ENCODE measurements at regions not wholly inside any gene's neighbourhood (a gene's known extent, or its start where the extent isn't known, plus 50 kb on each side); places are given as distances from the start of the nearest gene placed in this dataset.
"Not testable (repeated sequence)": the region's sequence is repeated elsewhere in the genome, so short reads cannot be mapped to it uniquely, and the experiment has no call there.

- no peak overlapping the region for H3K27ac ChIP-seq
- no peaks in the 10 kb centered on the region for H3K27me3 ChIP-seq (ENCODE audit: insufficient read depth, low read depth, severe bottlenecking)
- TF ChIP-seq, protein P1, sequence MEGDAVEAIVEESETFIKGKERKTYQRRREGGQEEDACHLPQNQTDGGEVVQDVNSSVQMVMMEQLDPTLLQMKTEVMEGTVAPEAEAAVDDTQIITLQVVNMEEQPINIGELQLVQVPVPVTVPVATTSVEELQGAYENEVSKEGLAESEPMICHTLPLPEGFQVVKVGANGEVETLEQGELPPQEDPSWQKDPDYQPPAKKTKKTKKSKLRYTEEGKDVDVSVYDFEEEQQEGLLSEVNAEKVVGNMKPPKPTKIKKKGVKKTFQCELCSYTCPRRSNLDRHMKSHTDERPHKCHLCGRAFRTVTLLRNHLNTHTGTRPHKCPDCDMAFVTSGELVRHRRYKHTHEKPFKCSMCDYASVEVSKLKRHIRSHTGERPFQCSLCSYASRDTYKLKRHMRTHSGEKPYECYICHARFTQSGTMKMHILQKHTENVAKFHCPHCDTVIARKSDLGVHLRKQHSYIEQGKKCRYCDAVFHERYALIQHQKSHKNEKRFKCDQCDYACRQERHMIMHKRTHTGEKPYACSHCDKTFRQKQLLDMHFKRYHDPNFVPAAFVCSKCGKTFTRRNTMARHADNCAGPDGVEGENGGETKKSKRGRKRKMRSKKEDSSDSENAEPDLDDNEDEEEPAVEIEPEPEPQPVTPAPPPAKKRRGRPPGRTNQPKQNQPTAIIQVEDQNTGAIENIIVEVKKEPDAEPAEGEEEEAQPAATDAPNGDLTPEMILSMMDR (IDR thresholded peaks at IDR 0.05; ENCODE audit: low read depth, low read length), result no peak
- H3K36me3 ChIP-seq, result no peaks in the 10 kb centered on the region
- no peak overlapping the region for H3K4me3 ChIP-seq (ENCODE audit: low read depth, low read length)
- DNase-seq, result no peak
- no peaks in the 10 kb centered on the region for H3K9me3 ChIP-seq (ENCODE audit: severe bottlenecking)
These were observed 280.0 kb upstream of the NRG3 start for GRCh38 chr10:81594991-81595390.

DNA sequence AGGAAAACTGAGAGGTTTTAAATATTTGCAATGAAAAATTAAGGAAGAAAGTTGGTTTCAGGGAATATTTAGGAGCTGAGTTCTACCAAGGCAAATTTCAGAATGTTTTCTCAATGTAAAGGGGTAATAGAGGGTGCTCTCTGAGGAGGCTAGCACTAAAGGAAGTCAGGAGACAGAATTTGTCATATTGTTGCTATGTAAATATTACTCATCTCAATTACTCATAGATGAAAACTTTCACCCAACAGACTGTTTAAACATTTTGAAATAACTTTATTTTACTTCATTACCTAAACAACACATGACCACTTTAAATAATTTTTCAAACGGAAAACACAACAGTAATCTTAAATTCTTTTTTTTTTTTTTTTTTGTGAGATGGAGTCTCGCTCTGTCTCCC lies 274.8 kb upstream of the NRG3 start:
- no peak overlapping the region for H3K27ac ChIP-seq

DNA sequence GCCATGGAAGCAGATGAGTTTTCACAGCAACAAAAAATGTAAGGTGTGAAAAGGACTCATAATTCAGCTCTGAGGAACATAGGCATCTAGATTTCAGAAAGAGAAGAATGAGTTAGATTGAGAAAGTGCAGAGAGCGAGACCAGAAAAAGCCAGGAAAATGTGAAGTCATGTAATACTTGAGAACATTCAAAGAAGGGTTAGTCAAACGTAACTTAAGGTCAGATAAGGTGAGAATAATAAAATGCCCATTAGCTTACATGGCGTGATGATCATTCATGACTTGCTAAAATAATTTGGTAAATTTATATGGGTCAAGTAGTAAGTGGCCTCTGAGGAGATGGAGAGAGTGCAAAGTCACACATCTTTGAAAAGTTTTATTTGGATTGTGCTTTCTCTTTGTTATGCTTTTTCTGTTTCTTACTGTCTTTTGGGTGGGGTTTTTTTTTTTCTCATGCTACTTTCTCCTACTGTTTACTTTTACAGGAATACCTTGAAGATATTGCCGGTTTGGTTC lies 271.8 kb upstream of the NRG3 start:
- no peak for DNase-seq
- no peaks in the 10 kb centered on the region for H3K9me3 ChIP-seq (ENCODE audit: severe bottlenecking)
- TF ChIP-seq, protein P1 (IDR thresholded peaks at IDR 0.05; ENCODE audit: low read depth, low read length), result no peak
- H3K4me3 ChIP-seq (ENCODE audit: low read depth, low read length), result no peak overlapping the region
- no peak overlapping the region for H3K27ac ChIP-seq
- H3K36me3 ChIP-seq, result no peaks in the 10 kb centered on the region
- H3K27me3 ChIP-seq (ENCODE audit: insufficient read depth, low read depth, severe bottlenecking), result no peaks in the 10 kb centered on the region

More for the DNA sequence above, 274.8 kb upstream of the NRG3 start:
- Histone ChIP-seq H3K36me3 (no peaks in the 10 kb centered on the region), H3K27me3 (ENCODE audit: insufficient read depth, low read depth, severe bottlenecking) (no peaks in the 10 kb centered on the region), H3K4me3 (ENCODE audit: low read depth, low read length) (no peak overlapping the region), H3K9me3 (ENCODE audit: severe bottlenecking) (no peaks in the 10 kb centered on the region)
- no peak for DNase-seq
- TF ChIP-seq, protein P1 (IDR thresholded peaks at IDR 0.05; ENCODE audit: low read depth, low read length), result no peak

DNA sequence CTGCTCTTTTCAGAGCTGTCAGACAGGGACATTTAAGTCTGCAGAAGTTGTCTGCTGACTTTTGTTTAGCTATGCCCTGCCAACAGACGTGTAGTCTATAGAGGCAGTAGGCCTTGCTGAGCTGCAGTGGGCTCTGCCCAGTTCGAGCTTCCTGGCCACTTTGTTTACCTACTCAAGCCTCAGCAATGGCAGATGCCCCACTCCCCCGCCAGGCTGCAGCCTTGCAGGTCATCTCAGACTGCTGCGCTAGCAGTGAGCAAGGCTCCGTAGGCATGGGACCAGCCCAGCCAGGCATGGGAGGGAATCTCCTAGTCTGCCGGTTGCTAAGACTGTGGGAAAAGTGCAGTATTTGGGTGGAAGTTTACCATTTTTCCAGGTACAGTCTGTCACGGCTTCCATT lies 230.5 kb upstream of the NRG3 start:
- H3K36me3 ChIP-seq; H3K27me3 ChIP-seq (ENCODE audit: insufficient read depth, low read depth, severe bottlenecking); H3K27ac ChIP-seq; DNase-seq; H3K4me3 ChIP-seq (ENCODE audit: low read depth, low read length); H3K9me3 ChIP-seq (ENCODE audit: severe bottlenecking): not testable (repeated sequence)

DNA sequence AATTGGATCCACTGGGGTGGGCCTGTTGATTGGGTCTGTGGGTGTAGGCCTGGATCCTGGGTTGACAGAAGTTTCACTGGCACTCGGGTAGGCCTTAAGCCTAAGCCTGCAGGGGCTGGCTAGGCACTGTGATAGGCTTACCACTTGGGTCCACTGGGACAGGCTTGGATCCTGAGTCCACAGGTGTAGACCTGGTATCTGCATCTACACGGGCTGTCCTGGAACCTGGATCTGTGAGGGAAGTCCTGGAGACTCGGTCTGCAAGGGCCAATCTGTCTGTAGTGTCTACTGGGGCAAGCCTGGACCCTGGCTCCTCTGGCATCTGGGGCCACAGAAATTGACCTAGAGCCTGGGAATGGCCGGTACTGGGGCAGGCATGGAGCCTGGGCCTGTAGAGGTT lies 219.0 kb upstream of the NRG3 start:
- no peak overlapping the region for H3K27ac ChIP-seq
- peaks cover 4% of the 10 kb centered on the region for H3K9me3 ChIP-seq (ENCODE audit: severe bottlenecking)
- TF ChIP-seq, protein P1 (IDR thresholded peaks at IDR 0.05; ENCODE audit: low read depth, low read length), result no peak
- DNase-seq, result no peak
- H3K27me3 ChIP-seq (ENCODE audit: insufficient read depth, low read depth, severe bottlenecking), result no peaks in the 10 kb centered on the region
- no peak overlapping the region for H3K4me3 ChIP-seq (ENCODE audit: low read depth, low read length)
- H3K36me3 ChIP-seq, result no peaks in the 10 kb centered on the region

DNA sequence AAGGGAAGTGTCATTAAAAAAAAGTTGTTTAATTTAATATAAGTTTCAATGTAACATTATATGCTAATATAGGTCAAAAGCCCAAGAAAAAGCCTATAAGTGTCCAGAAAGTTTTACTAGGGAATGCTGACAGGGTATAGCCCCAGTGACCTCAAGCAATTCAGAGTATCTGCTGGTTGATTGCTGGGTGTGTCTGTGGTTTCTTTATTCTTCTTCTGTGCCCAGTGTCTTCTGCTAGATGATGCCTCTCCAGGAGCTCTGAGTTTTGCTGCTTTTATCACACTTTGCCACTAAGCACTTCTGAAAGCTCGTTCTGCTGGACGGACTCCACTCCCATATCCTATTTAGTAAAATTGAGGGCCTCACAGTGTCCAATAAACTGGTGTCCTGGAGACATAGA lies 212.2 kb upstream of the NRG3 start:
- Histone ChIP-seq H3K27me3 (ENCODE audit: insufficient read depth, low read depth, severe bottlenecking) (no peaks in the 10 kb centered on the region), H3K9me3 (ENCODE audit: severe bottlenecking) (no peaks in the 10 kb centered on the region), H3K36me3 (no peaks in the 10 kb centered on the region), H3K4me3 (ENCODE audit: low read depth, low read length) (no peak overlapping the region), H3K27ac (no peak overlapping the region)
- DNase-seq, result no peak
- TF ChIP-seq, protein P1 (IDR thresholded peaks at IDR 0.05; ENCODE audit: low read depth, low read length), result no peak

DNA sequence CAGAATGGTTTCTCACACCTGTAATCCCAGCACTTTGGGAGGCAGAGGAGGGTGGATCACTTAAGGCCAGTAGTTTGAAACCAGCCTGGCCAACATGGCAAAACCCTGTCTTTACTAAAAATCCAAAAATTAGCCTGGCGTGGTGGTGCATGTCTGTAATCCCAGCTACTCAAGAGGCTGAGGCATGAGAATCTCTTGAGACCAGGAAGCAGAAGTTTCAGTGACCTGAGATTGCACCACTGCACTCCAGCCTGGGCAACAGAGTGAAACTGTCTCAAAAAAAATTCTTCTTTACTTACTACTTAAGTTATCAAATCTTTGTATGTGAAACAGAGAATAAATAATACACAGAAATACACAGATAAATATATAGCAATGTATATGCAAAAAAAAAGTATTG lies 210.2 kb upstream of the NRG3 start:
- not testable (repeated sequence) for H3K9me3 ChIP-seq (ENCODE audit: severe bottlenecking)

More for the DNA sequence above, 210.2 kb upstream of the NRG3 start:
- not testable (repeated sequence) for H3K4me3 ChIP-seq (ENCODE audit: low read depth, low read length); H3K36me3 ChIP-seq; H3K27me3 ChIP-seq (ENCODE audit: insufficient read depth, low read depth, severe bottlenecking); H3K27ac ChIP-seq; DNase-seq
